SW 1271 (cell line): ENCODE measurements at regions not wholly inside any gene's neighbourhood (a gene's known extent, or its start where the extent isn't known, plus 50 kb on each side); places are given as distances from the start of the nearest gene placed in this dataset.
"Not testable (repeated sequence)": the region's sequence is repeated elsewhere in the genome, so short reads cannot be mapped to it uniquely, and the experiment has no call there.

Experiments
- DNase-seq, 2 experiments: peaks; one replicate each; lab custom pipeline; 2025; lab: John Stamatoyannopoulos, UW

DNA sequence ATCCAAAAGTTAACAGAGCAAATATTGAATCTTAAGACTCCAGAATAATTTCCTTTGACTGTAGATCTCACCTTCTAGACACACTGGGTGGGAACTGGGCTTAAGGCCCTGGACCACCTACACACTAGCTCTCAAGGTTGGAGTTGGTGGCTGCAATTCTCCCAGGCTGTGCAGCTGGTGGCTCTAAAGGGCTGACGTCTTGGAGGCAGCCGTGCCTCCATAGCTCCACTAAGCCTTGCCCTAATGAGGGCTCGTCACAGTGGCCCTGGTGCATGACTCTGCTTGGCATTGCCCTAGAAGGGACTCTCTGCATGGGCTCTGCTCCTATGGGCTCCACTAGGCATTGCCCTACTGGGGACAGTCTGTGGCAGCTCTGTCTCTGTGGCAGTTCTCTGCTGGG is 1005.2 kb downstream of the CCSER2 start:
- no peak for DNase-seq

GRCh38 chr10:85362401-85362800 is 1004.2 kb downstream of the GRID1 start:
- DNase-seq: no peak

DNA sequence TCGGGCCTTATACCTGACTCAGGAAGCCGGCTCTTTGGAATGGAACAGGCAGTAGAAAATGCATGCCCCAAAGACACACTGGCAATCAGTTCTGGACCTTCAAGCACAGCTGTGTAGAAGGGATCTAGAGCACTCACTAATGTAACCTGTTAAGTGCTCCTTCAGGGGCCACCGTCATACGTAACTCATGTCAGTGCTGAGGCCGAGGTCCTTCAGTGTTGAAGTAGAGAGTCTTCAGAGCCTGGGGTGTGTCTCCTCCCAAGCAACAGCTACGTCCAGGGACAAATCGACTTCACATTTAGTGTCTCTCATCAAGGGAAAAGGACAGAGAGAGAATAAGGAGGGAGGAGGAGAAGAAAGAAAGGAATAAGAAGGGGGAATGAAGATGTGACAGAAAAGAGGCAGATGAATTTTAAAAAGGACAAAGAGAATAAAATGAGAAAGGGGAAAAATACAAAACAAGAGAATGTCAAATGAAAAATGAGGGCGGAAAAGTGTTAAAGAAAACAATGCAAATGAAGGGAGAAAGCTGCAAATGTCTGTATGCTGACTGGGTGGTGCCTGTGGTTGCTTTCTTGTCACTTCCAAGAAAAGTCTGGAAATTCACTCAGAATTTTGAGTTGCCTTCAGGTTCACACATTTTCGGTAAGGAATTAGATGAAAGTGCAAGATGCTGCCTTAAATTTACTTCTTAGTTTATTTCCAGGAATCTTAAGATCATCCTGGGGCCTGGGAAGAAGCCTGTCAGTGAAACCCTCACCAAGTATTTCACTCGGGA is 989.4 kb downstream of the GRID1 start:
- DNase-seq: no peak

DNA sequence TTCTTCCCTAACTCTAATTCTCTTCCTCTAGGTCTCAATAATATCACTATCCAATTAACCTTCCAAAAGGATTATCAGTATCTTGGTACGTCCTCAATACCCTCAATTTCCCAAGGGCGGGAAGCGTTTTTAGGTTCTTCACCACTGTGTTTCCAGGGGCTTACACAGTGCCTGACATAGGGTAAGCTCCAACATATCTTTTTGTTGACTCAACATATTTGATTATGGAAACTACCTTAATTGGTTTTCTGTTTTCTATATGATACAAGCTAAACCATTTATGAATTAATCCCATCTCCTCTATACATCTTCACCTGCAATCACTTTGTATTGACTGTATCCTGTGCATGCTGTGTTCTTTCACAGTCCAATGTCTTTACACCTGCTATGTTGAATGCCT is 987.3 kb downstream of the GRID1 start:
- DNase-seq: no peak

GRCh38 chr10:85400981-85401695 is 965.5 kb downstream of the GRID1 start:
- no peak for DNase-seq

- no peak for DNase-seq
Measured at GRCh38 chr10:85402541-85402940, 964.1 kb downstream of the GRID1 start.

DNA sequence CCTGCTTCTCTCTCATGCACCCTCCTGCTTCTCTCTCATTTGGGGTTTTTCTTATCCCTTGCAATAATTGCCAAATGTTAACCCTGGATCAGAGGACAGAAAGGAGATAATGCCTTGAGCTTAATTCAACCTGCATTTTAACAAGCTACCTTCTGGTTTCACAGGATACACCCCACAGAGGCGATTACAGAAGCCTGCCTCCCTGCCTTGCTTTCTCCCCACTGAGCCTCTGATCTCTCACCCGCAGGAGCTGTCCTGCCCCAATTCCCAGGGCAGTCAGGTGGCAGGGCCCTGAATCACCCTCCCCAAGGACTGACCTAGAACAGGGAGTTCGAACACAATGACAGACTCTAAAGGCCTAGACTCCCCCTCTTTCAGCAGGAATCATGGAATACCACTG is 959.5 kb downstream of the GRID1 start:
- no peak for DNase-seq

- no peak for DNase-seq
Measured at GRCh38 chr10:85408388-85408787, 958.2 kb downstream of the GRID1 start.

DNA sequence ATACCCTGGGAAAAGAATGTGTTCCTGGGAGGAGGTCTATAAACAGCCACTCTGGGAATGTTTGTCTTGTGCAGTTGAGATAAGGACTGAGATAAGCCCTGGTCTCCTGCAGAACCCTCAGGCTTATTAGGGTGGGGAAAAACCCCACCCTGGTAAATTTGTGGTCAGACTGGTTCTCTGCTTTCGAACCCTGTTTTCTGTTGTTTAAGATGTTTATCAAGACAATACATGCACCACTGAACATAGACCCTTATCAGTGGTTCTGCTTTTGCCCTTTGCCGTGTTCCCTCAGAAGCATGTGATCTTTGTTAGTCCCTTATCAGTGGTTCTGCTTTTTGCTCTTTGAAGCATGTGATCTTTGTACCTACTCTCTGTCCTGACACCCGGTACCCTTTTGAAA is 956.0 kb downstream of the GRID1 start:
- not testable (repeated sequence) for DNase-seq

GRCh38 chr10:85413570-85413969 is 953.0 kb downstream of the GRID1 start:
- no peak for DNase-seq

DNA sequence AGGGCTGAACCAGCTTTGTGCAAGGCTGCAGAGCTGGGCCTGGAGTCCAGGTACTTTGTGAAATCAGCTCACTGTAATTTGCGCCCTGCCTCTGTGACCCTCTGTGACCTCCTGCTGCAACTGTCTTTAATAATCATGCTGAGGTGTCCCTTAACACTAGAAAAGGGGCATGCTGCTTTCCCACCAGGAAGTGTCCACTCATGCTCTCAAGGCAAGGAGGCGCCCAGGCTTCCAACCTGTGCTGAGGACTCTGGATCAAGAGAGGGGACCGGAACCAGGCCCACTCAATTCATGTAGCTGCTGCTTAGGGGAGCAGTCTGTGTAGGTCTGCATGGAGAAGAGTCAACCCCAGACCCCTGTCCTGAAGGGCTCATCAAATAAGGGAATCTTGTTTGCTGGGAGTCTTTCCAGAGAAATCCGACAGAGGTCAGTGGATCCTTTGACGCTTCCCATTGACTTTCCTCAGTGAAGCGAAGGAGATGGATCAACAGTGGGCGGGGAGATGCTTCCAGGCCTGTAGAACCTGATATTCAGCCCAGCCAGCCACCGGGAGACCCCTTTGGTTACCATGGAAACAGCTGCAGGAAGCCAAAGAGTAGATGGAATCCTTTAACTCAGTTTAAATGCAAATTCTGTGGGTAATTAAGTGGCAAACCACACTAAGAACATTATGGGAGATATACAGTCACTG is 945.9 kb downstream of the GRID1 start:
- DNase-seq: no peak

DNA sequence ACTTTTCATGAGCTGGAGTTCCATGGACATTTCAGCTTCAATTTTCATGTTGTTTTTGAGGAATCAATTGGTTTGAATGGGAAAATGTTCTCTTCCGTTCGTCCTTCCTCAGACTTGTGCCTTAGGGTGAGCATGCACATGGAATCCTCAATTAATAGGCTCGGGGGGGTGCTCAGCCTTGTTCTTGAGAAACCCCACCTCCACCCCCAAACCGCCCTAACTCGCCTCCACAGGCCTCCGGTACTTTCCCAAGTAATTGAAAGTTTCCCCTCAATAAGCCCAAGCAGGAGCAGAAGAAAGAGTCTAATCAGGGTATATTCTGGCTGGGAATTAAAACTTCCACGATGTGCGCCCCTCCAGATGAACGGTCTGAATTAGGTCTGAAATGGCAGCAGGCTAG is 945.2 kb downstream of the GRID1 start:
- DNase-seq: no peak

DNA sequence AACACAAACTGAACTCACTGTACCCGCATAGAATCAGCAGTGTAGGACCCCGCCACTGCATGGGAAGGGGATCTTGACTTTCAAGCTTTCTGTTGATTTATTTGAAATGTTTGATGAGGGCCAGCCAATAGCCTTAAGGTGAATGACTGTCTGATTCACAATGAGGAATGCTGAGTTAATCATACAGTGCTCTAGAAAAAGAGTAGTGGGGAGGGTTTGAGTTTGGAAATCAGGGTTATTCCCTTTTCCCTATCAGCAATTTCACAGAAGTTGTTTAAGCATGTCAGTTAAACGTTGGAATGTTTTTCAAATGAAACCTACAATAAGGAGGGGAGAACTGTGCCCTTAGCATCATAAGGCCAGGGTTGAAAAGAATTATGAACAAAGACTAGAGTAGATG is 937.5 kb downstream of the GRID1 start:
- DNase-seq: no peak

DNA sequence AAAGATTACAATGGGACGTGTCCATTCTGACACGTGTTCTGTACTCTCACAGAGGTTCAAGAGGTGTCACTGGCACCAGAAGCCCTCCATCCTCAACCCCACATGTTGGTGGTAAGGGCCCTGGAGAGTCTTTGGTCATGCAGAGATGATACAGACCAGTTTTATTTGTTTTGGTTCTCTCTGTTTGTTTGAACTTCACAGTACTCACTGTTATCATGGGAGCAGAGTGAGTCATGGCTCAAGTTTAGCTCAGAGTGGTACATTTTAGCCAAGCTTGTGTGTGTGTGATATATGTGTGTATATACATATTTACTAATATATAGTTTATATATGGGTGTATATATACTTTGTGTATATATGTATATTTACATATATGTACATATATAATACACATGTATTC is 935.6 kb downstream of the GRID1 start:
- no peak for DNase-seq

DNA sequence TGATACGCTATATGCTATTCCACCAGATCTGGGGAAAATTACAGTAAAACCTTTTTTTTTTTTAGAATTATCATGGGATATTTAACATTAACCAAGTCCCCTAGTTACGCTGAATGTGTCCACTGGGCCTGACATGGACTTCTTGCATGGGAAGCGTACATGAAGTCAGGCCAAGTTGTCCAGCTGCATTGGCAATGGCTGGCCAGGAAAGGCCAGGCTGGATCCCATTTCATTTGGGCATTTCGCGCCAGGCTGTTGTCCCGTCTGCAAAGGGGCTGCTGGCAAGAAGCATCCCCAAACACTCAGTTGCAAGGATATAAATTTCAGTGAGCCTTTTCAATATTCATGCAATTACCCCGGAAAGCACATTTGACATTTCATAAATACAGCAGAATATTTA is 933.3 kb downstream of the GRID1 start:
- no peak for DNase-seq

DNA sequence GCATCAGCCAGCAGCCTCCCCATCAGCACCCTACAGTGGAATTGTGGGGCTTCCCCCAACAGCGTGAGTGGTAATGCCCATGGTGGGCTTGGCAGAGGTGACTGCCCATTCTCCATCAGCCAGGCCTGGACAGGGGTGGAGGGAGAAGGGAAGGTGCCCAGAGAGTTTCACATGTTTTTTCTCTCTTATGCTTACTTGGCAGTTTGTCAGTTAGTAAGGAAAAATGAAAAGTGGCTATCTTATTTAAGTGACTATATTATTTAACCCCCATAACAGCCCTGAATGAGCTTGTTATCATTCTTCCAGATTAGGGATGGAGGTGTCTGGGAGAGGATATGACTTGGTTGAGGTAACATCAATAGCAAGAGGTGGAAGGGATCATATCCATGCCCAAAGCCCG is 921.7 kb downstream of the GRID1 start:
- no peak for DNase-seq

GRCh38 chr10:85445702-85446101 is 920.9 kb downstream of the GRID1 start:
- DNase-seq: no peak

GRCh38 chr10:85446827-85447226 is 919.8 kb downstream of the GRID1 start:
- DNase-seq: no peak

DNA sequence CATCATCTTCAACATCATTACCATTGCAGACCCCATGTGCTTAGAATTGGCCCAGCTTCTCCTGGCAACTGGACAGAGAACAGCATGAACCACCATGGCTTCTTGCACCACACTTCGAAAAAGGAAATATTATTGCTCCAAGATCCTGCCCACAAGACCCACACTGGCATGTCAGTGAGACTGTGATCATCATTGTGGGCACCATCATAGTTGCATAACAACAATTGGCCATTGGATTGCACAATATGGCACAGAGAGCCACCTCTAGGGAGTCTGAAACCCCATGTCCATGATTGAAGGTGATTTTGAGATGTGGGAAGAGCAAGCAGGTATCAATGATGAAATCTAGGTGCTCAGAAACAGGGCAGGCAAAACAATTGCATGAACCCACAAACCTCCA is 918.9 kb downstream of the GRID1 start:
- DNase-seq: no peak

DNA sequence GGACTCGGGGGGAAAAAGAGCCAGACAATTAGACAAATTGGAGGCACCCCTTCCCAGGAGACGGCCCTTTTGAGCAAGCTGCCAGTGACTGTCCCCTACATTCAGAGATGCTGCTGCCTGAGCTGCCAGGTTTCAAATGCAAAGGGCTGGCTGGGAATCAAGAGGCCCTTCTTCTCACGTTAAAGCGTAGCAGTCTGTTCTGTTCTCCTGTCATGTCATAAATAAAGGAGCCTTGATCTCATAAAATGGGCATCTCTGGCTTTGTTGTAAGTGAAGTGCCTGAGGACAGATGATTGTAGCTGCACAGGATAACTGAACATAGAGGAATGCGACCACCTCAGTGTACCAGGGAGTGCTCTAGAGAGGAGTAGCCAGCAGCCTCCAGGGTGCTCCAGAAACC is 917.9 kb downstream of the GRID1 start:
- DNase-seq: no peak

DNA sequence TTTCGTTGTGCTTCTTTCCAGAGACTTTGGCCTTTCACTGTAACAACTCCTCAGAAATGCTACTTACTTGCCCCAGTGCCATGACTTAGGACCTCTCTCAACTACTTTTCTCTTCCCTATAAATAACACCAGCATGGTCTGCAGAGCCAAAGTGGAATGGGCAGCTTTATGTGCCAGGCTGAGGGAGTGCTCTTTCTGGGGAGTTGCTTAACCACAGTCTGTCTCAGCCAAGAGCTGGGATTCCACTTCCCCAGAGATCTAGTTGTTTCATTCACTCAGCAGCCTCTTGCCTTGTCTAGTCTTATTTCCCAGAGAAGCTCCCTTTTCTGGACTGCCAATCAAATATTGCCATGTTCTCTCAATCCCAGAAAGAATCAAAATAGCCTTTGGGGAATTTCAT is 912.2 kb downstream of the GRID1 start:
- no peak for DNase-seq

DNA sequence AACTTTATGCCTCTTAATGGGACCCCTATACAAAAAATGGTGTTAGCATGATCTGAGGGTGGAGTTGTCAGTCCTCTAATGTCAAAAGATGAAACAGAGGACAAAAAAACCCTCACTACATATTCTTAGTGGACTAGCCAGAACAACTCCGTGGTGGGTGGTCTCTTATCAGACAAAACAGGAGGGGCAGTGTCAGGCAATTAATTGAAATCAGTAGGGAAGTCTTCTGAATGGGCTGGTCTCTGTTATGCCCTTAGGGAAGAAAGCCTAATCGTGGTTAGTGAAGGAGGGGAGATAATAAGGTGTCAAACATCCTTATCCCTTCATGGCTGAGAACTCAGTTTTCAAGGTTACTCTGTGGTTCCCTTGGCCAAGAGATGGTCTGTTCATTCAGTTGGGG is 909.4 kb downstream of the GRID1 start:
- DNase-seq: no peak

- no peak for DNase-seq
Measured at GRCh38 chr10:85458324-85458723, 908.3 kb downstream of the GRID1 start.
